ENCODE measurements at regions not wholly inside any gene's neighbourhood (a gene's known extent, or its start where the extent isn't known, plus 50 kb on each side); places are given as distances from the start of the nearest gene placed in this dataset.
A peak's percentile ranks its signal among the peaks of the same experiment; 100 is the strongest.

DNA sequence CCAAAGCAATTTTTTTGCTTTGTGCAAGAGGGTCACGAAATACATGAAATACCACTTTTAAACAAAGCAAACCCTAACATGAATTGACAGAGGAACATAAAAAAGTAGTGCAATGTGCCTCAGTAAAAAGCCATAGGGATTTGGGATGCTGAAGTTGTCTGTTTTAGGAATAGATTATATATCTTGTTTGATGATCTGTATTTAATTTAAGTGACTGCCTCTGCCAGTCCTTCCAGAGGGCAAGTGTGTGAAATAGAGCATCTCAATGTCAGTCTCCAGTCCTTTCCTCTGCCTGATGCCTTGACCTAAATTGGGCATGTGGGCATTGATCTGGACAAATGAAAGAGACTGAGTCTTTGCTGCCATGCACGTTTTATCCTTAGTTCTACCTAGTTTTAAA is 222.8 kb downstream of the PTPRC start:
- DNase-seq (ENCODE audit: low read depth), result no peak

DNA sequence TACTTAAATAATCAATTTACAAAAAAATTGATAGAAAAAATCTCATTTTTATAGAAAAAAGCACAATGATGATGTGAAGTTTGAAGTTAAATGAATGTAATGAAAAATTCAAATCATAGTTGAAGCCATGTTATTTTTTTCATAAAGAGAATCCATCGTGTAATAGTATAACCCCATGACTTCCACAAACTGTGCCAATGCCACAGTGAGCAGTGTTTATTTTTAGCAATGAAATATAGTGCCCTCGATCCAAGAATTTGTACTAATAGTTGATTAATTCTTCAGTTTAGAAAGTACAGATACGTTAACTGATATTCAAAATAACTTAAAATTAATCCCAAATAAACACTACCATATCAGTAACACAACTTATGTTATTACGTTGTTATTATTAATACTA is 225.9 kb downstream of the PTPRC start:
- no peak for DNase-seq (ENCODE audit: low read depth)

DNA sequence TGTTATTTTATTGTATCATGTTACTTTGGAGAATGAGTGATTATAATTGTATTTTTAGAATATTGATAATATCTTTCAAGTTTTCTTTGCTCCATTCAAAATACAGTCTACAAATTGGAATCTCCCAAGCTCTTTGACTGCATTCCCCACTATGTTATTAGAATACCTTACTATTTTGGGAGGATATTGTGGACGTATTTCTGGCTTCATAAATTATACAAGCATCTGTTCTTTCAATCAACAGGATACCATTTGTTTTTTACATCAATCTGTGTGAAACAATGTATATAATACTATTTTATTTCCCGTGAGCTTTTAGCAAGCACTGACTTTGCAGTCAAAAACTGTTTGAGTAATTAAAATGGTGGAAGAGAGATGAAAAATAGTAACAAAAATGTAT is 226.5 kb downstream of the PTPRC start:
- no peak for DNase-seq (ENCODE audit: low read depth)

DNA sequence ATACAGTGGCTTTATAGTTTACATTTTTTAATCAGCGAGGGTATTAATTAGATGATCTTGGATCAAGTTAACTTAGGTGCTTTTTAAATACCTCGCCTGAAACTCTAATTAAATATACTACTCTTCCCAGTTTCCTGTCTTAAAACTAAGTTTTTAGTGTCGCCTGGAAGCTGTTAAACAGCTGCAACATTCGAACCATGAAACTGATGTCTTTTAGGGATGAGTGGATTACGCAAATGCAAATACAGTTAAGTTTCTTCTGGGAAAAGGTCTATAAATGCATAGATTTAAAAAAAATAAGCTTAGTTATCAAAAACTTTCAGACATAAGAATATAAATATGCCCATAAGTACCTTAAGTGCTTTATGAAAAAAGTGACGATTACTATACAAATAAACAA is 228.3 kb downstream of the PTPRC start:
- no peak for DNase-seq (ENCODE audit: low read depth)

DNA sequence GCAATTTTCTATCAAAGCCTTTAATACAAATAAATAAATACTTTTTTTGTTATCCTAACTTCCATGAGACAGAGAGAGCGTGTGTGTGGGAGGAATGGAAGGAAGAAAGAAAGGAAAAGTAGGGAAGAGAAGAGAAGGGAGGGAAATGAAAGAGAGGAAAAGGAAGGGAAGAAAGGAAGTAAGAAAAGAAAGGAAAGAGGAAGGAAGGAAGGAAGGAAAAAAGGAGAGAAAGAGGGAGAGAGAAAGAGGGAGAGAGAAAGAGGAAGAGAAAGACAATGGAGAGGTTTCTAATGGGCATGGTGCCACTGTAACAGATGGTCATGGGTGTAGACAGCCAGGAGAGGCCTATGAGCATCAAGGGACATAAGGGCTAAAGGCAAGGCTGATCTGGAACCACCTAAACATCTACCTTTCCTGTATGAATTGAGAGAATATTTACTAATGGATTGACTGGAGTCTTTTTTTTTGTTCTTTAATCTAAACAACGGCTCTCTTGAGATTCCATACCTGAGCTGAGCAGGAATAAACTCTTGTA is 234.9 kb downstream of the PTPRC start:
- no peak for DNase-seq (ENCODE audit: low read depth)

DNA sequence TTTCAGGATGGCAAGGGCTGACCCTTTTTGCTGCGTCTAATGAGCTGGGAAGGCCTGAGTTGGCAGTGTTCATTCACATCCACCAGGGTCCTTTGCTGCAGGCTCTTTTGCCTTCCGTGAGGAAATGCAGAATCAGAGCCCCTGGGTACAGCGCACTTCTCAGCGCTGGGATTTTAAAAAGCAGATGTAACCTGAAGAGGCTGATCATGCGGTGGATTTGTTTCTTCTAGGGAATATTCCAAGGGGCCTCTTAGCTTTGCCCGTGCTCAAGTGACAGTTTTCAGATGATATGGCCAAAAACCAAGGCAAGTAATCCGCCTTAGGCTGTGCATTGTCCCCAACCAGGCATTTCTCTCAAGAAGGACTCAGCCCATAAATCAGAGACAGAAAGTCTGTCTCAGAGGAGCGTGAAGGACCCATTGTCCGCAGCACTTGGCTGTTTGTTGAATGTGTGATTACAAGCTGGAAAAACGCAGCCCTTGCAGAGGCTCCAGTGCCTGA is 237.6 kb downstream of the PTPRC start:
- DNase-seq (ENCODE audit: low read depth), result no peak

DNA sequence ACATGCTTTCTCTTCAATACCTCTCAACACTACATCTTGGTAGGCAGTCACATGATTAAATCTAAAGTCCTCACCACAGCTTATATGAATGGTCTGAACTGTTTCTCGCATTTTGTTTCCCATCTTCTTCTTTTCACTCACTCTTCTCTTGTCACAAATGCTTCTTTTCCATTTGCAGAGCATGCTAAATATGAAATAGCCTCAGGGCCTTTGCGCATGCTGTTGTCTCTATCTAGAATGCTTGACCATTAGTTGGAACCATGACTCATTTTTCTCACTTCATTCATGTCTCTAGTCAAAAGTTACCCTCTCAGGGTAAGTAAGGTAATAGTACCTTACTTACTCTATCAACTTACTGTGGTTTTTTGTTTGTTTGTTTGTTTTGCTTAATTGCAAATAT is 239.7 kb downstream of the PTPRC start:
- DNase-seq (ENCODE audit: low read depth), result no peak

DNA sequence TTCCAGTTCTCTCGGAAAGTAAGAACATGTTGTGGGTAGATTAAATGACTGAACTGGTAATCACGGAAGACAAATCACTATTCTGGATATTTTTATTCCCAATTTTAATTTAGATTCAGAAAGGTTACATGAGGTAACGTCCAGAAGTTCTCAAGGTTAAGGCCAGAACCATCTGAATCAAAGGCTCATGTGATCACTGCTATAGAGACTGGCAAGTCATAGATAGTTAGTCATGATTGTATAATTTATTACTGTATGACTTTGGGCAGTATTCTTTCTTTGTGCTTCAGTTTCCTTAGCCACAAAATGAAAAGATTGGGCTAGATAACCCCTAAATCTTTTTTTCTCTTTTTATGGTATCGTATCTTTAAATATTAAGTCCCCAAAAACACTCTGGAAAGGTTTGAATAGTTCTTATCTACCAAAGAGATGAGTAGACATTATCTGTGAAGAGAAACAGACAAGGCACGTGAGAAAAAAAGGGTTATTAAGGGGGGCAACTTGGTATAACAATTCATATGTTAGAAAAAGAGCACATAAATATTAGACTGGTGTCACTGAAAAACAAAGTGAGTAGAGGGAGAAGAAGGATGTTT is 241.0 kb downstream of the PTPRC start:
- DNase-seq (ENCODE audit: low read depth), result no peak

DNA sequence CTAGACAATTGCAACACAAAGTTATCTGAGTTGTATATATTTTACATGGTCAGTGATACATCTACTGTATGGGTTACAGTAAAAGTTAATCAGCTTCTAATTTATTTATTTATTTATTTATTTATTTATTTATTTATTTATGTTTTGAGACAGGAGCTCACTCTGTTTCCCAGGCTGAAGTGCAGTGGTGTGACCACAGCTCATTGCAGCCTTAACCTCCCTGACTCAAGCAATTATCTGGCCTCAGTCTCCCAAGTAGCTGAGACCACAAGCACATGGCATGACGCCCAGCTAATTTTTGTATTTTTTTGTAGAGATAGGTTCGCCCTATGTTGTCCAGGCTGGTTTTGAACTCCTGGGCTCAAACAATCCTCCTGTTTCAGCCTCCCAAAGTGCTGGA is 241.6 kb downstream of the PTPRC start:
- peak; percentile 78 for DNase-seq (ENCODE audit: low read depth)

DNA sequence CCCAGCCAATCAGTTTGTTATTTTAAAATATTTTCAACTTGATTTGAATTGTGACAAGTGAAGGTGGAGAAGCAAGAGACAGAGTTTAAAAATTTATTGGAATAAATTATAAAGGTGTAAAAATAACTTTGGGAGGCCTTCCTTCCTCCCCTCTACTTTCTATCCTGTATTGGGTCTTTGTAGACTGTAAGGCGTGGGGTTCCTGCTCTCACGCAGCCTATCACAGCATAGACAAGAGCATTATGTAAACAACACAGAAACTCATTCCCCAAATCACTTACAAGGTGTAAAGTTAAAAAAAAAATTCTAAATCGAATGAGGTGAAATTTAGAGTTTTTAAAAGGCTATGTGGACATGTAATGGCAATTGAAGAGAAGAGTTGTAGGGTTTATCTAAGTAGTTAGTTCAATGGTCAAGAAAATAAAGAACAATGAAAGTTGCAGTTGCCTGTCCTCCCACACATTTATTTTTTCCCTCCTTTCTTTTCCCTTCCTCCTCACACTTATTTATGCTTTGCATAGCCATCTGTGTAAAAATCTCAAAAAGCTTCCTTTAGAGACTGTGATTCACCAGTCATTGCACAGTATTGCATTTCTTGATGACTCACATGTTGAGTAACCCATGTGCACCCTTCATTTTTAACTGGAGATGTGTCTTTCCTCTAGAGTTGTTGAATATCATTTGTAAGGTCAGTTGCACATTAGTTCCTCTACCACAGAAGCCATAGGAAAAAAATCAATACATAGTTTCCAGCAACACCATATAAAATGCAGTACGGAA is 242.2 kb downstream of the PTPRC start:
- peak; percentile 77 for DNase-seq (ENCODE audit: low read depth)

DNA sequence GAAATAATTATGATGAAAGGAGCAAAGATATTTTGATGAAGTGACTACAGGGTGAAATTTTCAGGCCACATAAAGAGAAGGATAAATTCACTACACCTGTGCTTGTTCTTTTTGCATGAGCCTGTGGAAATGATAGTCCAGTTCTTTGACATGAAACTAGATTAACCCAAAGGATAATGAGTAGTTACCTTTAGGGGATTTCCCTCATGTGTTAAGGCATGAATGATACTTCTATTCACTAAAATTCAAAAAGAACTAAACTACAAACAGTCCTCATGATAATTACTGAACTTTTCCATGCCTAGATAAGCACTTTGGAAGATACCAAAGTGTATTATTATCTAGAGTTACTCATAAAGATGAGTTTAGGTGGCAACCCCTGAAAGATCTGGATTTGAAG is 244.3 kb downstream of the PTPRC start:
- no peak for DNase-seq (ENCODE audit: low read depth)

DNA sequence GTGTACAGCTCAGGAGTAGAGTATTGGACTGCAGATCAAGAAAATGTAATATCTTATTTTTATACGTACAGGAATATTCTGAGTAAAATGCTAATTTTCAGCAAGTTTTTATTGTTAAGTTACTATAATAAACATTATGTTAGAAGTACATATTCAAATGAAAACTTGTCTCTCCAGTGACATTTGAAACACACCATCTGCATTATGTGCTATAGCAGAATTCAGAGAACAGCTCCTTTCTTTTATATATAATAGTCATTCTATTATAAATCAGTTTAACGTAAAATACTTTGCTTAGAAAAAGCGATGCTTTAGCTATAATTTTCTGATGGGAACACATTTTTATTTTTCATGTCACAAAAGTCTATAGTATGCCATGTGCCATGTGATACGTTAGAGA is 249.0 kb downstream of the PTPRC start:
- no peak for DNase-seq (ENCODE audit: low read depth)

DNA sequence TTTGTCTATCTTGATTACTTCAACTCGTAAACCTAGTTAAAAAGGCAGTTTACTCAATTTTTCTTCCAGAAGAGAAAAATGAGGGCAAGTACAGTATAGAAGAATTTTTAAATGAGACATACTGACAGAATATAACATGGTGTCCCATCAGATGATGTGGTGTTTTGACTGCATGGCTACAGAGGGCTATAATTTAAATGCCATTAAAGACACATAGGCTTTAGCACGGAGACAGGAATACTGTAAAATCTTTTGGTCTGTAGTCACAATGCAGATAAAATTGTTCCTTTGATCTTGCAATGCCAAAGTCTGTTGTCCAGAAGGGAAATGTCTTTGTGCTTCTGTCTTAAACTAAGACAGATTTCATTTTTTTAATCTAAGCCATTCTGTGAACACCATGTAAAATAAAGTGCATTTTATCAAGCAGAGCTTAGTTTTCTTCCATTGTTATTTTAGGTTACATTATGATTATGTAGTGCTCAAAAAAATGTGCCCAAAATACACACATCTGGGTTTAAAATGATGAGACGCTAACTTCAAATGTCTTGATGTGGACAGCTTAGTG is 249.6 kb downstream of the PTPRC start:
- no peak for DNase-seq (ENCODE audit: low read depth)

DNA sequence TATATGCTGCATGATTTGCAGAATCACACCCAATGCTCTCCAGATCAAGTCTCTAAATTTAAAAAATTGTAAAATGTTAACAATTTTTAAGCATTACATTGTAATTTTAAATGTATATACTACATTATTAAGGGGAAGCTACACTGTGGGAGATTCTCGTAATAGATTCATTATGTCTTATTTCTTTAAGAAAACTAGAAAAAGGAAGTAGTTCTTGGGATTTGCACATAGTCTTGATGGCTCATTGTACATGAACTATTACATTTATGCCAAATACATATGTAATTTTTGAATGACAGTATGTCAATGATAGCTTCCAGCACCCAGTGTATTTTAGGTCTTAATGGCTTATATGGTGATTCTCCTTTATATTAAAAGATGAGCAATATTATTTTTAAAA is 250.3 kb downstream of the PTPRC start:
- no peak for DNase-seq (ENCODE audit: low read depth)

DNA sequence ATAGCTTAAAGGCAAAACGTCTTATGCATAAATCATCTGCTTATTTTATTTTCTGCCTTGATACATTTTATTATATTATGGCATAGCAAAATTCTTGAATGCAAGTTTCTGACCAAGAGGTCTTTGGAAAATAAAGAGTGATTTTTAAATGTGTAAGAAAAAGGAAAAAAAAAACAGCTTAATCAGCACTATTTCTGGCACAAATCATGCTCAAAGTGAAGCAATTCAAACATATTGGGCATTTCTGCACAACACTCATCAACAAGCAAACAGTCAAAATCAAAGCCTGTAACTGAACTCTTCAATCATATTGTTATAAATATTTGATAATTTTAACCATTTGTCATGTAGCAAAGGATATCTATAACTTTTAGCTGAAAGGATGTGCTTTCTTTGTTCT is 250.9 kb downstream of the PTPRC start:
- DNase-seq (ENCODE audit: low read depth), result no peak

DNA sequence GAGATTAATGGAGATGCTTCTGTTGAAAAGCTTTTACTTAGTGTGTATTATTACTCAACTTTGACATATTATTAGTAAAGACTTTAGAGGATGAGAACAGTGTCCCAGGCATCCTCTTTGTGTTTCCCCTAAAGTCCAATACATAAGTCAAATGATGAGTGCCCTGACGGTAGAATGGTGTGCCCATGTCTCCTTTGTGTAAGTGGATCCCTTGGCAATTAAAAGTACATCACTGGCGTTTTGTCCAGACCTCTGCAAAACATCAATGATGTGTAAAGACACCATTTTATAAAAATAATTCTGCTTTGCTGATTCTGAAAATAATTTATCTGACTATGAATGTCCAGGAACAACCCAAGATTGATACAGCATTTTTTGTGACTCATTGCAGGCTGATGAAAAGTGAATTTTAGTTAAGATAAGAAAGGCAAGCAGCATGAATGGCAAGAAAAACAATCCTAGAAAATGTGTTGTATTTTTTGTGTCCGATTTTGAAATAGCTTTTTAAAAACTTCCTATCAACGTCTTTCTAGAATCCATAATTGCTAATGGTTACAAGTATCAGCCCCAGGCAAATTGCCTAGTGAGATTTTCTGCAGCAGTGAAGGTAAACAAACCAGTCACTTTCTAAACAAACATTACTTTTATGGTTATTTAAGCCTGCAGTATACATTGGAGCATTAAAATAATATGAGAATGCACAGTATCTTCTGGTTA is 251.5 kb downstream of the PTPRC start:
- DNase-seq (ENCODE audit: low read depth), result no peak

DNA sequence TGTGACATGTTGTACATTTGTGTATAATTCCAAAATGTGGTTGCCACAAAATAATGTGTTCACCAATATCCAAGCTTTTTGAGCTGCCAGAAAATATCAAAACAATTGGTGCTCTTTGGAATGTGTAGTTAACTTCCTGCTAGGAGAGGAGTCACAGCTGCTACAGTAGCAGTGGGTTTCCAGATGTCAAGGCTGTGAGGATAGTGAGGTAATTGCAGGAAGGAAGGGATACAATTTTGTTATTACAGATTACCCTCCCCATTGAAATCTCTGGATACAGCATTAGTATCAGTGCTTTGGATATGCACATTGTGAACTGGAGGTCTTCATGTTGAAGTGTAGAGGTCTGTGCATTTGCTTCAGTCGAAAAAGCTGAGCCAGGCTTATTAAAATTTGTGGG is 253.2 kb downstream of the PTPRC start:
- DNase-seq (ENCODE audit: low read depth), result peak; percentile 44

DNA sequence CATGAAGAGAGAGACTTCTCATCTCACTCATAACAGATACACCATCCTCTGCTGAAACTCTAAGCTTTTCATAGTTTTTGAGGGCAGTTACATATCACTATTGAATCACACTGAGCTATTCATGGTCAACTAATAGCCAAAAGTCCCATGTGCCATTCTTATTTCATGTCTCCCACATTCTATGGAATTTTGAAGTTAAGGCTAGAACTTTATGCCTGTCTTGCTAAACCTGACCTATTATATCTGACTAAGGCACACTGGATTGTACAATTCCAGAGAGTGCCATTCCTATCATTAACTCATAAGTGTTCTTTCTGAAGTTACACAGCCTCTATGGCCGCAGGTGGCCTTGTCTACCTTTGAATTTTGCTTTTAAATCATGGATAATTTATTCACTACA is 254.3 kb downstream of the PTPRC start:
- DNase-seq (ENCODE audit: low read depth), result no peak

DNA sequence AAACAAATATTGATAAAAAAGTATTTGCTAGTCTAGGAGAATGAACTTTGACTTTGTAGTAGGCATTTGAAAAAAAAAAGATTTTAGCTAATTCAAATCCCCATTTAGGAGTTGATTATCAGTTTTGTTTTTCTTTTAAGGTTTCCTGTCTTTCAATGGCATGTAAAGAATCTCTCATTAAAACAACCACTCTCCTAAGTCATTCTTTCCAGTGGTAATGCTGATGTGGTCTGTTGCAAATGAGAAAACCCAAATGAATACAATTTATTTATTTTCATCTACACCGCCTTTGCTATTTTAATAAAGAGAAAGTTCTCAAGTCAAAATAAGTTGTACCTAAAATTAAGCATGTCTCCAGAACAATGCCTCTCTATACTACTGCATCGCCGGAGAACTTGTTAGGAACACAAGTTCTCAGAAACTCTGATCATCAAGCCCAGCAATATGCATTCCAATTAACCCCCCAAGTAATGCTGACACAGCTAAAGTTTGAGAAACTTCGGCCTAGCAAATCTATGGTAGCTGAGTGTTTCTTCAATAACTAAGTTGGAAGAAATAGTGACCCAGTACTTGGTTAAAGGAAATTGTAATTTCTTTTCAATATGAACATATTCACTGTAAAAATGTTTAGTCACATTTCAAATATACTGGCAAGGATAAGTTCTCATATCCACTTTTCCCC is 255.1 kb downstream of the PTPRC start:
- no peak for DNase-seq (ENCODE audit: low read depth)

DNA sequence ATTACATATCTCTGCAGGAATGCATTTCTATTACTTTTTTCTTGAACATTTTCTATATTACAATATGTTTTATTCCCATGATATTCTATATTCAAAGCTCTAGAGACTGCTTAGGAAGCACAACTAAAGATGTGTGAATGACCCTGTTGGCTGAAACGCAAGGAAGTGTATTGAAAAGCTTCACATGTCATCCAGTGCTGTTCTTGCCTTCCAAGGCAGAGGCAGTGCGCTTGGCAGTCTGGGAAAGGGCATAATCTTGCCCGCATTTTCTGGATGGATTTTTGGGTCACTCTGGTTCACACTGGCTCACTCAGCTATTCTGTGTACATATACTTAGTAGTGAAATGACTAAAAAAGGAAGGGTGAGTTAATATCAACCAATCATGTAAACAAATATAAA is 262.4 kb downstream of the PTPRC start:
- DNase-seq (ENCODE audit: low read depth), result no peak

DNA sequence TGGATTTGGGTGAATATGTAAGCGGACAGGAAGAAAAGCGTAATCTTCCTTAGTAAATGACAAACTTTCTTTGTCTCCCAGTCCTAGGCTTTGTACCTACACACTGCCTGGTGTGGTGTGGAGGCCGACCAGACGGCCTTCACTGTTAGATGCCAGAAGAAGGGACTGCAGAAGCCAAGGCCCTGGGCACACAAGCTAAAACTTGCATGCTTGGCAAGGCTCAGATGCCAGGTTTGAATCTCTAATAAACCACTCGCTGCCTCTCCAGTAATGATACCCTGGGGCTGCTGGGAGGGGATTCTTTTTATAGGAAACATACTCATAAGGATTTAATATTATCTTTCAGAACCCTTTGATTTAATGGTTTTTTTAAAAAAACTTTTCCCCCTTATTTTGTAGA is 263.8 kb downstream of the PTPRC start:
- no peak for DNase-seq (ENCODE audit: low read depth)

DNA sequence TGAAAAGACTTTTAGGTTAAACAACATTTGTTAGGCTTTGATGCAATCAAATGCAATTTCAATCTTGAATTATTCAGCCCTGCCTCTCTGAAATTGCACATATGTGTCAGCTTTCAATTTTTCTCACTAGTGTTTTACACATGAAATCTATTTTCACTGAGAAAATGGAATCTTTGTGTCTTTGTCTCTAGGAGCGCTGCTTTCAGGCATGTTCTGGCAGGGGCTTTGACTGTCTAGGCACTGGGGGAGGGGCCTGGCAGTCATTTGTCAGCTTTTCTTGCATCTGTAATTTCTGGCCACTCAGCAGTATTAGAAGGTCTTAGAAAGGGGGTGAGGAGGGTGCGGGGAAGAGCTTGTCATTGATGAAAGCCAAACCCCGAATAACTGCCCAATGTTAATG is 264.4 kb downstream of the PTPRC start:
- no peak for DNase-seq (ENCODE audit: low read depth)

Data from Daoy (cell line).